HG02759 (cell line): ENCODE measurements at regions not wholly inside any gene's neighbourhood (a gene's known extent, or its start where the extent isn't known, plus 50 kb on each side); places are given as distances from the start of the nearest gene placed in this dataset.

Experiments
- ATAC-seq: cut with Tn5 transposase; IDR thresholded peaks from one replicate; pipeline ENCODE4 v1.9.1; 2021; ENCODE audit warnings: mild to moderate bottlenecking, moderate library complexity; ENCODE audit not compliant: unreplicated experiment

DNA sequence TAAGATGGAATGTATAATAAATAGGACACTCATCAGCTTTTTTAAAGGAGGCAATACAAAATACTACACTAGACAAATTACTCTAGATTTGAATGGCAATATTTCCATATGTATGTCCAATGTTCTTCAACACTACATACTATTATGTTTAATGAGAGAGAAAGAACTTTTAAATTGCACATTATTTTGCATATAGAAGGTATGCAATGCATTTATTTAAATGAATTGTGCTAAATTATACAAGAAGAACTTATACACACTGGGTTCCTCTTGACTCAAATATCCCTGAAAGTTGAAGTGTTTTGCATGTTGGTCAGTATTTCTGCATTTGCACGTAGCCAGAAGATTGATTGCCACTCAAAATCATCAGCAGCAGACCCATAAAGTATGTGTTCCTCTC, 839.6 kb downstream of the ADGRL2 start:
- ATAC-seq = no peak

DNA sequence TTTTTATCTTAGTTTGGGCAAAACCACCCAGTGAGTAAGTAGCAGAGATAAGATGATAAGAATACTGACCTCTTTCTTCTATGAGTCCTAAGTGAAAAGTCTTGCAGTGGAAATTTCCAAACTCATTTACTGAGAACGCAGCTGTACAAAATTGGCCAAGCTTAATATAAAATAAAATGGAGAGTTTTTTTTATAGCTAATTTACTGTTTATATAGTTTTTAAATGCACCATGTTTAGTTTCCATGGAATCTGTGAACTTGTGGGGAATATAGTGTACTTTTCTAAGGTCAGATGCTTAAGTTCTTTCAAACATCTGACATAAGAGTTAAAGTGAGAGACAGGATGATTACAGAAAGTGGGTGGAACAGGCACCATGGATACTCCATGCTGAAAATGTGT, 833.5 kb downstream of the ADGRL2 start:
- ATAC-seq = no peak

DNA sequence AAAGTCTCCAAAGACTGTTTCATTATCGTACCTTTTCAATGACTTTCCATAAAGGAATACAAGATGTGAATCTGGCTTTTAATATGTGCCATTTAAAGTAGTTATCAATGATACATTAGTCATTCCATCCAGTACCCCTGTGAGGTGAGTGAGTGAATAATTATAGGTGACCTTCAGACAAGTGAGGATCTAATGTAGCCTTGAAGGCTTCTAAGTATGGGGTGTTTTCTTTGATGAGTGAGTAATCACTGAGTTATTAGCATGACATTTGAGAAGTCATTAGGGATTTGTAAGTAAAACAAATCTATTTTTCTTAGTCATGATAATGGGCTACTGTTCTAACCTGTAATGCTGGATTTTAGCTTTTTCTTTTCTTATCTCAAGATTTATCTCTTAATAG, 831.4 kb downstream of the ADGRL2 start:
- ATAC-seq = no peak

DNA sequence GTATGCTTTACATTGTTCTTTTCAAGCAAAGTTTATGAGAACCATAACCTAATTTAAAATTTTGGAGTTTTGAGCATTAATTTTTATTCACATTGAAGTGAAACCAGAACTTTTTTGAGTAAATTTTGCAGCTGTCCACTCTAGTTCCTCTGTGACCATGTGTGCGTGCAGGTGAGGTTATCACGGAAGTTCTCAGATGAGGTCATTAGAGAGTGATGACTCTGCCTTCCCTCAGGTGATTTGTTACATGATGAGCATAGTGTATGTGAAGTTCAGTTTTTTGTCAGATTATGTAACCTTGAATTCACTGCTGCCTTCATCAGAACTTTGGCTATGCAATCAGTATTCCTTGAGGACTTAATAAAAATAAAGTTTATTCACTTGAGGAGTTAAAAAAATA, 828.2 kb downstream of the ADGRL2 start:
- ATAC-seq = no peak

DNA sequence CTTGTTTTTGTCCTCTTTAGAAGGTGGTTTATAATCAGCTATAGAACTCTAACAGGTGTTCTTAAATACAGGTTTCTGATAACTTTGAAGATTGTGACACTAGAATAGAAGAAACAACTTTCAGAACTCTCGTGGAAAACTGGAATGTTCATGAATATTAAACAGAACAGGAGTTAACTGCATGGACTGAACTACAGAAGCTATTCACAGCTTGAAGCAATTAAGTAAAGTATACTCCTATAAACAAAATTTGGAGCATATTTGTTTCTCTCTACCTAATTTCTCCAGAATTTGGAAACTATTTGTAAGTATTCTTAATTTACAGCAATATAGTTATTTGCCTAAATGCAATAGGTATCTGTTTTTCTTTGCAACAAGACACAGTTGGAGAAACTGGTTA, 824.8 kb downstream of the ADGRL2 start:
- no peak for ATAC-seq

DNA sequence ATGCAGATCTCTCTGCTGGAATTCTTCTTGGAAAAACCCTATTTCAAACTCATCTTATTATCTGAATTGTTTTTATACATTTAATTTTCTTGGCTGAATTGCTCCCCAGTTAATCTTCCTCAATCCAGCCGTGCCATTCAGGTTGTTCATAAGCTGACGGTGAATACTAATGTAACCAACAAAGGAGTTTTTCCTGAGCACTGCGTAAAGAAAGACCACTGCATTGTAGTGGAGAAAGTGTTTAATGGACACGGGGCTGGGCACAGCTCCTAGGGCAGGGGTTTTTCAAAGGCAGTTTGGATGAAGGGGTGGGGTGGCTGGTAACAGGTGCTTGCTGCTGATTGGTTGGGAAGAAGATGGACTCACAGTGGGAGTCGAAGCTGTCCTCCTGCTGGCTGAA, 820.3 kb downstream of the ADGRL2 start:
- no peak for ATAC-seq

DNA sequence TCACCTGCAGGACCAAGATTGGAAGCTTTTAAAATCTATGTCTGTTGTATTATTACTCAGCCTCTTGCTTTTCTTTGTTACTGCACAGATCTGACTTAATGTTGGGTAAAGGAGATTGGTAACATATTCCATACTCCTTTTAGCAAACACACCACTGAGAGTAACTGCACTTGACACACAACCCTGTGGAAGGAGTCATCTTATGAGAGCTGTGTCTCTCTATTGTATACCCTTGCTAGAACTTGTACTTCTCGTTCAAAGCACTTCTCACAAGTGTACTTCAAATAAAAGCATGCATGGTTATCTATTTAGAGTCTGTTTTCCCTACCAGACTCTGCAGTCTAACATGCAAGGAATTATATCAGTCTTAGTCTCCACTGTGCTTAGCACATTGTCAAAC, 813.4 kb downstream of the ADGRL2 start:
- ATAC-seq = no peak

DNA sequence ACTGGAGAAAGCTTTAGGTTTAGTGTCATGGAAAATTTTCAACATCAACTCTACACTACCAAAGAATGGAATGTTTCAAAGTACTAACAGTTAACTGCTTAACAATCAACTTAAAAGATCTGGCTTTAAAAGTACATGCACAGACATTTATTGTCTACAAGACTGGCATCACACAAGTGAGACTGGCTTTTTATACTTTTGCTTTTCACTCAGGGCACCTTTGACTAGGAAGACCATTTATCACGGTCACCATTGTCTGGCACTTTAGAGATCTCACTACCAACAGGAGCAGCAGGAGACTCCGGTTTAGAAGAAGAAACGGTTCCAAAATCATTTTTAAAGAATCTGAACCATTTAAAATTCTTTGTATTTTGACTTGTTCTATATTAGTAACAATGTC, 812.3 kb downstream of the ADGRL2 start:
- ATAC-seq = no peak

DNA sequence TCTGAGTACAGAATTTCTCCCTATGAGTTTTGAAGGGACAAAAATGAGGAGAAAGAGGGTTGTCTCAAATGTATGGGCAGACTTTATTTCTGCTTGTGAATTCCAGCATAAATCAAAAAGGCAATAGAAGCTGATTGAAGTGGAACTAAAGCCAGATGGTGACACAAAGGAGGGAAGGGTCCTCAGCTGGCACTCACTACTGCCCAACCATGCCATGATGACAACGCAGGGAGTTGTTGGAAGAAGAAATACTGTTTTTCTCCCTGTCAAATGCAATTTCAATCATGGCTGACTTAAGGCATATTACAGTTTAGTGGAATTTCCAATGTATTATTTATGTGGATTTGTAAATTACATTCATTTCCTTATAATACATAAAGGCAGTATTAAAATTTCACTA, 805.8 kb downstream of the ADGRL2 start:
- ATAC-seq = no peak

DNA sequence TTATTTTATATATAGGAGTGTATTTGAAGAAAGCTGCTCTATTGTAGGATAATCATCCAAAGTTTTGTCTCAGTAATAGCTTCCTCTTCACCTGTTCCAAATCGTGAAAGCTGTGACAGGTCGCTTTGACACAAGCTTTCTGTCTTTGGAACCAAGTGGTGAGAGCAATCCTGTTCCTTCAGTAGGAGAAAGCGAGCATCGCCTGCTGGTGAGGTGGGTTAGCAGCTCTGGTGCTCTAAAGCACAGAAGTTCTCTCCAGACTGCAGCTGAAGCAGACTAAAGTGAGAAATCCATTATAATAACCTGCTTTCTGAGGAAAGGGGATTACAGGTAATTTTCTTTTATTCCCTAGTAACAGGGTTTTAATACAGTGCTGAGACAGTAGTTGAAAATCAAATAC, 803.8 kb downstream of the ADGRL2 start:
- no peak for ATAC-seq

GRCh38 chr1:82600314-82600713, 799.6 kb downstream of the ADGRL2 start:
- no peak for ATAC-seq

DNA sequence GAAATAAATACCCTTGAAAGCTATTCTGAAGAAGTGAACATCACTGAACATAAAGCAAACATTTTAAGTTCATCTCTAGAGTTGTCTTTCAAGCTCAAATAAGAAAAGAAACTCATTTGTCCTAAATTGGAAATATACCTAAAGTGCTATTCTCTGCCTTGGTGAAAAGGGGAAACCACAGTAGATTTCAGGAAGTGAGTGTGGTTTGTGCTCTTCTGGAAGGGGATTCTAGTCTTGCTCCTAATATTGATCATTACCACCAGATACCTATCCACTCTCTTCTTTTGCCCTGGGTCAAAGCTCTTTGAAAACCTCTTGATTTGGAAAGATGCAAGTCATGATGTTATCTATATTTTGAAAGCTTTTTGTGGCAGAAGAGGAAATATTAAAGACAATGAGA, 798.1 kb downstream of the ADGRL2 start:
- ATAC-seq = no peak

GRCh38 chr1:82598337-82598736, 797.6 kb downstream of the ADGRL2 start:
- ATAC-seq = no peak

DNA sequence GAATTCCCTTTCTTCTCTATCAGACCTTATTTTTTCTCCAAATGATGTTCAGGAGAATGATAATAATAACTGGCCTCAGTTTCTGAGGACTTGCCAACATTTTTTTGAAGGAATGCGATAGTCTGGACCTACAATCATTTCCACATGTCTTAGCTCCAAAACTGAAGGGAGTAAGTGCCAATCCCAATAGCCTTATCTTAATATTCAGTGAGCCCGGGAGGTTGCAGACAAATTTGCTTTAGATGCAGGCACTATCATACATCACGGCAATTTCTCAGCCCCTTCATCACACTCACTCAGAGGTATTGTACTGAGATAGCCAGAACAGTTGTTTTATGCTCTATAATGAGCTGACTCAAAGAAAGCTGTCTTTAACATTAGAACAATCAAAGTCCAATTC, 796.9 kb downstream of the ADGRL2 start:
- no peak for ATAC-seq

DNA sequence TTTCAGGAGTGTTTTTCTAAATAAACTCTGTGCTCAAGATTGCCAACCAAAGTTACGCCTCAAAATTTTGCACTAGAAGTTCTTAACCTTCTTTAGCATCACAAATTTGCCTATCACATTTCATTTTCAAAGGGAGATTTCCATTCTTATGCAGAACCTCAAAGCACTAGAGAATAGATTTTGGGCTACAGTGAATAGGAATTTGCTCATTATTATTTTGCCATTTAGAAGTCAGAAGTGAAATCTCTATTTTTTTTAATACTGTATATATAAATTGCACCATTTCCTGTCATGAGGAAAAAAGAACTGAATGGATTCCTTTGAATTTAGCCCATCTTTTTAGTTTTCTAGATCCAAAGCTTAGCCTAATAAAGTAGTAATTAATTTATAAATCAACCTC, 796.4 kb downstream of the ADGRL2 start:
- no peak for ATAC-seq

DNA sequence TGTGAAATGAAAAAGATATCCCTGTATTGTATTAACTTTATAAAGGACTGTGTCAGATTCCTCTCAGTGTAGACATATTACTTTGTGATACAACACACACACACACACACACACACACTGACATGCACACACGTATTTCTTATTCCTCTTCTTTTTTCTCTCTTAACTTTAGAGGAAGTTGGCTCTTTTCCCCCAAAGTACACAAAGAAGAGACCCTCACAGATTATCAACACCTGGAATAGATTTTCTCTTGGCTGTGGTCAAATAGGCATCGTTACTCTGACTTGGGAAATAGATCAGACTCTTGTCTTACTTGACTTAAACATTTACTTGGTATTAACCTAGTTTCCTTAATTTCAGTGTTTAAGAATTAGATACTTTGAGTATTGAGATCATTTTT, 792.8 kb downstream of the ADGRL2 start:
- no peak for ATAC-seq

DNA sequence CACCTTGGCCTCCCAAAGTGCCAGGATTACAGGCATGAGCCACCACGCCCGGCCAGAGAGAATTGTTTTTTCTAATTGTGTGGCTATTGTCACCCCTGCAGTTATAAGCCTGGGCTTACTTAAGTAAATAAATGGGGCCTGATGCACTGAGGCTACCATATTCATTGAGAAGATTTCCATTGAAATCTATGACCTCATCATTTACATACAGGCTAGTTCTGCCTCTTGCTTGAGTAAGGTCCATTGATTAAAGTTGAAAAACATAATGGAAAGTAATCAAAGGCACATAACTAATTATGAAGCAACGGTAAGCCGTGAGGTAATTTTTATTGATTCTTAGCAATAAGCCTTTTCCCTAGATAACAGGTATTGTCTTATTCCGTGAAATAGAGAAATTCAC, 788.9 kb downstream of the ADGRL2 start:
- no peak for ATAC-seq

DNA sequence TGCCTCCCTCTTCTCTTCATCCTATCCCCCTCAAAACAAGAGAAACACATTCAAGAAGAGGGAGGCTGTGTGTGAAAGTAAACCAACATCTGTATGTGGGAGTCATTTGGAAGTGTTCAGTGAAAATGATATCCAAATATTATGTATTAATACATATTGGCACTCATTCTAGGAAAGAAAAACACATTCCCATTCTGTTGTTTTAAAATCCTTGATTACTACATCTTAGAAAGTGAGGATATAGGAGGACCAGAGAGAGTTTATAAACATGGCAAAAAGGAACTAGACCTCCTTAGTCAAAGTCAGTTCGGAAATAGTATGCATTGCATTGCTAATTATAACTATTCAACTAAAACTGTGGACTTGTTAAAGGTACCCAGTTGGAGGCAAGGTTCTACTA, 786.6 kb downstream of the ADGRL2 start:
- no peak for ATAC-seq

GRCh38 chr1:82586473-82586872, 785.7 kb downstream of the ADGRL2 start:
- no peak for ATAC-seq

DNA sequence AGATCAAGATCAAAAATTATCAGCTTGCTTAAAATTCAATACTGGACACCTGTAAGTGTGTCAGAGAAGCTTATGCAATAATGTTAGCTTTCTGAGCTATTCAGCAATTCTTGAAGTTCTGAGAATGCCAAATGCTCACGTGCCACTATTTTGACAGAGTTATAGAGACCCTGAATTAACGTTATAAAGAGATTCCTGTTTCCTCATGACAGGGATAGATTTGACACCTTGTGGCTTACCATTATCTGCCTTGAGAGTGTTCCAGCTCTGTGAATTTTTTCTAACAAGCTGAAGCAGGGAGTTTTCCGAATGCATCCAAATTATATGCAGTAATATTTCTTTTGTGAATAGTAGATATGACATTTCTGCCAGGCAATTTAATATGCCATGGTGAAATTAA, 781.6 kb downstream of the ADGRL2 start:
- no peak for ATAC-seq

GRCh38 chr1:82578086-82578726, 777.5 kb downstream of the ADGRL2 start:
- ATAC-seq = no peak

GRCh38 chr1:82567348-82567747, 766.6 kb downstream of the ADGRL2 start:
- ATAC-seq = no peak

DNA sequence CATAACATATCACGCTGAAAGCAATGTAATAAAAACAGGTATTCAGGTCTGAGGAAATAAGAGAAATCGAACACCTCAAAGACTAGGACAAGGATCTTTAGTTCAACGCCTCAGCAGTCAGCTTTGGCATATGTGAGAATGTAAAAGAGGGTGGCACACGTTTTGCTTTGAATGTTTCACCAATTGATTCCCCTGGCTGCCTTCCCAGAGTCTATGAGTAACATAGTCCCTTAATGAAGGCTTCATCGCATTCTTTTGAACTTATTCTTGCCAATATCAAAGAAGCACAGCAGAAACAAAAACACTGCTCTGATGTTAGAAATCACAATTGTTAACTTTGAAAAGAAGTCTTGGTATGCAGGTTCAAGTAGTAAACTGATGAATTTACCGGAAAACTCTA, 764.8 kb downstream of the ADGRL2 start:
- no peak for ATAC-seq

GRCh38 chr1:82565146-82565545, 764.4 kb downstream of the ADGRL2 start:
- ATAC-seq = no peak
